GM04503 (cell line): ENCODE measurements at regions not wholly inside any gene's neighbourhood (a gene's known extent, or its start where the extent isn't known, plus 50 kb on each side); places are given as distances from the start of the nearest gene placed in this dataset.
"Not testable (repeated sequence)": the region's sequence is repeated elsewhere in the genome, so short reads cannot be mapped to it uniquely, and the experiment has no call there.

Experiments
- DNase-seq: peaks from one replicate; pipeline ENCODE4 v3.0.0-alpha.2; 2012; ENCODE audit warnings: low read depth

GRCh38 chr5:125253634-125254033, 507.2 kb upstream of the ZNF608 start:
- not testable (repeated sequence) for DNase-seq

DNA sequence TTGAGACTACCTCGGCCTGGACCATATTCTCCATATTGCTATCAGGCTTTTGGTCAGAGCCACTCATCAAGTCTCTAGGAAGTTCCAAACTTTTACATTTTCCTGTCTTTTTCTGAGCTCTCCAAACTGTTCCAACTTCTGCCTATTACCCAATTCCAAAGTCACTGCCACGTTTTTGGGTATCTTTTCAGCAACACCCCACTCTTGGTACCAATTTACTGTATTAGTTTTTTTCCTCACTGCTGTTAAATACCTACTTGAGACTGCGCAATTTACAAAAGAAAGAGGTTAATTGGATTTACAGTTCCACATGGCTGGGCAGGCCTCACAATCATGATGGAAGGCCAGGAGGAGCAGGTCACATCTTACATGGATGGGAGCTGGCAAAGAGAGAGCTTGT, 507.8 kb upstream of the ZNF608 start:
- no peak for DNase-seq

DNA sequence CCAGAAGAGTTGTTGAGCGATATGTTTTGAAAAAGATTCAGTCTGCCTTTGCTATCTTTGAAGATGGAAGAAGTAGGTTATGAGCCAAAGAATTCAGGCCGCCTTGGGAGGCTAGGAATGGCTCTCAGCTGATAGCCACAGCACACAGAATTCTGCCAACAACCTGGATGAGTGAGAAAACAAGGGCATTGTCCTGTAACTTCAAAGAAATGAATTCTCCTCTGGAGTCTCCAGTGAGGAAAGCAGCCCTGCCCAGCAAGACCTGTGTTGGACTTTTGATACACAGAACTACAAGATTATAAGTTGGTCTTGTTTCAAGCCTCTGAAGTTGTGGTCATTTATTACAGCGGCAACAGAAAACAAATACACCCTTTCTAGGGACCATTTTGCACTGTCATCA, 509.9 kb upstream of the ZNF608 start:
- DNase-seq, result no peak

GRCh38 chr5:125257057-125257972, 510.9 kb upstream of the ZNF608 start:
- peak; percentile 11 for DNase-seq

DNA sequence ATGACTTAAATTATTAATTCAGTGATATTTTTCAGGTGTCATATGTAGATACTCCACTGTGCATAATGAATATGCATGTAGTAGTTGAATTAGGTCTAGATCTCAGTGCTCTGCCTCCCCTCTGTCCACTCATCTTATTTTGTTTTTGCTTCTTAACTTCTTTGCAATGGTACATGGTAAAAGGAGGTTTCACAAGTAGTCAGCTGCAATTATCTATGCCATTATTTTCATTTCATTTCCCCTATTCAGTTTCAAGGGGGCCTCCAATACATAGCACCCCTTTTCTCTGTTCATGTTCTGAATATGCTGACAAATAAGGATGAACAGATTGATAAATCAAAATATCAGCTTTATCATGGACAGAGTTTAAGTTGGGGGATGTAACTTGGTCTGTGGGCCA, 511.6 kb upstream of the ZNF608 start:
- DNase-seq, result no peak

DNA sequence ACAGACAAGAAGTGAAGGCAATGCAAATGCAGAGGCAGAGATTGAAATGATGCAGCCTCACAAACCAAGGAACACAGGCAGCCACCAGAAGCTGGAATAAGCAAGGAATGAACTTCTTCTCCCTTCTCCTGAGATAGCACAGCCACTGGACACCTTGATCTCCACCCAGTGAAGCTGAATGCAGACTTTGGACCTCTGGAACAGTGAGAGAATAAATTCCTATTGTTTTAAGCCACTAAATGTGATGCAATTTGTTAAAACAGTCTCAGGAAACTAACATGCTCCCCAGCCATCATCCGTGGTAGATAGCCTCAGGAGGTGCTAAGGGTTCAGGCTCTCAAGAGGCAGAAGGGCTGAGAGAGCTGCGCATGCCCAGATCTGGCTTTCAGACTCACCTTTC, 512.2 kb upstream of the ZNF608 start:
- DNase-seq, result no peak

DNA sequence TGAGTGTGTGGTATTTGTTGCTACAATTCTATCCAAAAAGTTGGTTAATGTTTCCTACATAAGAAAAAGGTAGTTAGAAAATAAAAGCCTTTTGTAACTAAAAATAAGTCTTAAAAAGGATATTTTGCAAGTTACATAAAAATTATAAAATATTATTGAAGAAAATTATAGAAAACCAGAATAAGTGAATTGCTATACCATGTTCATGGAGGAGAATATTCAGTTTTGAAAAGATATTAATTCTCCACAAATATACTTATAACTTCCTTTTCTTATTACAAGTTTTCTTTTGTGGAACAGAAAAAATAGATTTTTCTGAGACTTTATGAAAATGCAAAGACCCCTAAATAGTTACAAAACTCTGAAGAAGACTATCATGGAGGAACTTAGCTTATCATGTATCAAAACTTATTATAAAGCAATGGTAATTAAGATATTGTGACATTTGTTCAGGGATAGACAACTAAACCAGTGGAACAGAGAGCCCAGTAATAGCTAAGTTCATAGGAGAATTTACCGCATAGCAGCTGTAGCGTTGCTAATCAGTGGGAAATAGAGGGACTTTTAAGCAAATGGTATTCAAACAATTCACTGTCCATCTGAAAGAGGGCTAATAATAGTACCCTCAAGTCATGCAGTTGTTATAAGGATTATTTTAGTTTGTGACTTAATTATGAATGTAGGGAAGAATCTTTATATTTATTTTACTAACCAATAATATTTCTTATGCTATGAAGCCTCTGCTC, 515.2 kb upstream of the ZNF608 start:
- DNase-seq, result no peak

- no peak for DNase-seq
Measured at GRCh38 chr5:125262782-125263181, 516.3 kb upstream of the ZNF608 start.

- no peak for DNase-seq
Measured at GRCh38 chr5:125263356-125263755, 516.9 kb upstream of the ZNF608 start.

GRCh38 chr5:125266106-125266505, 519.7 kb upstream of the ZNF608 start:
- DNase-seq, result no peak

DNA sequence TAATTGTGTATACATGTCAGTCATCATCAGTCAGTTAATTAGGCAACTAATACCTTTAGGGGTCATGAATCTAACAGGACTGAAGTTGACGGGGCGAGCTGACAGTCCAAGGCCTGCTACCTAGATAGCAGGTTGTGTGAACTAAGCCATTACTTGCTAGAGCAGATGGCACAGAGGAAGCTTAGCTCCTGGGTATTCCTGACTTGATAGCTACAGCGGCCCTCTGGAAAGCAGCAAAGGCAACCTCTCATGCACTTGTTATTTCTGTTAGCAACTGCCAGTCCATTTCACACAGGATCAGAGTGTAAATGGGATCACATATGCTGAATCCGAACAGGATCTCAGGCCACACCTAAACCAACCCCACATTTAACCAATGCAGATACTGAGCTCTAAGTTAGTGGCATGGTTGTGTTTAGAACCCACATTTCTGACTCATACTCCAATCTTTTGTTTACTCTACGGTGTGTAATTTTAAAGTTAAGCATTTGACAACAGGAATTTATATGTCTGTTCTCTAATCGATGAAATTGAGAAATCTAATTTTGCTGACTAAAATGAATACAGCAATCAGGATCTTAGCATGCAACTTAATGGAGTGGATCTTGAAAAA, 521.3 kb upstream of the ZNF608 start:
- no peak for DNase-seq

GRCh38 chr5:125269926-125270325, 523.5 kb upstream of the ZNF608 start:
- DNase-seq, result no peak

DNA sequence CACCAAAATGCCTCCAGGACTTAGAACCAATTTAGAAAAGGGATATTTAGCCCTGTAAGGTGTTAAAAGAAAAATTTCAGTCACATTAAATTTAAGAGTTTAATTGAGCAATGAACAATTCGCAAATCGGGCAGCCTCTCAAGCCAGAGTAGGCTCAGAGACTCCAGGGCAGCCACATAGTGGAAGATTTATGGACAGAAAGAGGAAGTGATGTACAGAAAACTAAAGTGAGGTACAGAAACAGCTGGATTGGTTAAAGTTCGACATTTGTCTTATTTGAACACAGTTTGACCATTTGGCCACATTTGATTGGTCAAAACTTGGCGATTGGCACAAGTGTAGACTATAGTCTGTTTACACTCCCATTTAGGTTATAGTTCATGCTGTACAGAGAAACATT, 525.9 kb upstream of the ZNF608 start:
- DNase-seq, result no peak

GRCh38 chr5:125274211-125274610, 527.8 kb upstream of the ZNF608 start:
- DNase-seq, result no peak

DNA sequence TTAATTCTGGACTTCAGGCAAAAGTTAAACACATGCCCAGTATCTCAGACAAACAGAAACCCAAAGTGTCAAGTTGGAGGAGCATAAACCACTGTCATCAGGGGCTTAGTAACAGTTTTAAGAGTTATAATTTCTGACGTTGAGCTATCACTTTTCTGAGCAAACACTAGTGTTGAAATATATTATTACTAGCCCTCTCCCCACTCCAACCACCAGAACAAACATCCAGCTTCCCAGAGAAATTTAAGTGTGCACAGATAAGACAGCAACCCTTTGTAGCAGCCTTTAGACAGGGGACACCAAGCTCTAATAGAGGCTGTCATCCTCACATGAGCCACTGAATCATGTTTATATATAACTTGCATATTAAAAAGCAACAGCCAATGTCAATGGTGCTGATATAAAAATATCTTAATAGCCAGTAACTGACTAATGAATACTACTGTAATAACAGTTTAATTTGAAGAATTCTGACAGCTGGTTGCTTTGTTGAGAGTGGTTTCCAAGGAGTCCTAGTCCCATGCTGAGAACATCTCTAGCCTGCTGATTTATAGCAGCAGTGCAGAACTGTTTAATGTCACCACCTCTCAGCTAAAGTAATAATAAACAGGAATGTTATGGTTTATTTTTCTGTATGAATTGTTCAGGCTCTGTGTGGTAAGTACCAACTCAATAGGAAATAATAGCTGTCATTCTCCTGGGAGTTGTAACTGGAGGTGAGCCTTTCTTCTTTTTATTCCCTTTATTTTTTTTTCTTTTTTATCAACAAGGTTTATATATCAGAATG, 528.7 kb upstream of the ZNF608 start:
- no peak for DNase-seq

GRCh38 chr5:125275725-125276090, 529.3 kb upstream of the ZNF608 start:
- no peak for DNase-seq

- DNase-seq, result no peak
Measured at GRCh38 chr5:125276096-125276495, 529.7 kb upstream of the ZNF608 start.

DNA sequence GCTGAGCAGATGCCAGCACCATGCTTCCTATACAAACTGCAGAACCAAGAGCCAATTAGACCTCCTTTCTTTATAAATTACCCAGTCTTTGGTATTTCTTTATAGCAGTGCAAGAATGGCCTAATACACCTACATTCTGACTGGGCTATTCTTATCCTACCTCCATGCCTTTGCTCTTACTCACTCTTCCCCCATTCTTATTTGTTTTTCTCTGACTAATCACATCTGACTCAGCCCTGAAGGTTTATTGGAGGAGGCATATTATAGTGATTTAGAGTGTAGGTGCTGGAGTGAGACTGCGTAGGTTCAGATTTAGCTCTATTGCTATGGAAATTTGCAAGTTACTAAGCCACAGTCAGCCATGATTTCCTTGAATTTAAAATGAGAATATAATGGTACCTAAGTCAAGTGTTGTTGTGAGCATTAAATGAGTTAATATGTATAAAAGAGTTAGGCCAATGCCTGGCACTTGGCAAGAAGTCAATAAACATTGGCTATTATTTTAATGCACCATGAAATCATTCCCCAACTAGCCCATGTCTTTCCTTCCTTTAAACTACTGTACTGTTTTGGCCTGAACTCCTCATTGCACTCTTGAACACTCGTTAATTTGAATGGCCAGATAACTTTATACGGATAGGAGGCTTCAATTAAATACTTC, 531.2 kb upstream of the ZNF608 start:
- DNase-seq, result peak; percentile 52

GRCh38 chr5:125278711-125279110, 532.3 kb upstream of the ZNF608 start:
- no peak for DNase-seq

- no peak for DNase-seq
Measured at GRCh38 chr5:125281667-125282066, 535.2 kb upstream of the ZNF608 start.

- no peak for DNase-seq
Measured at GRCh38 chr5:125283372-125283771, 536.9 kb upstream of the ZNF608 start.

GRCh38 chr5:125286271-125286670, 539.8 kb upstream of the ZNF608 start:
- DNase-seq, result no peak
